ENCODE measurements at regions not wholly inside any gene's neighbourhood (a gene's known extent, or its start where the extent isn't known, plus 50 kb on each side); places are given as distances from the start of the nearest gene placed in this dataset.
A peak's percentile ranks its signal among the peaks of the same experiment; 100 is the strongest.

- Histone ChIP-seq H3K4me2 (ENCODE audit: low read length) (no peak overlapping the region), H3K18ac (ENCODE audit: low read length) (no peak overlapping the region), H3K27ac (ENCODE audit: low read depth, low read length) (no peak overlapping the region), H4K8ac (ENCODE audit: low read depth, low read length) (no peak overlapping the region), H3K27me3 (ENCODE audit: insufficient read depth, low read length) (no peaks in the 10 kb centered on the region), H3K4ac (ENCODE audit: low read depth, low read length) (no peak overlapping the region), H3K79me2 (ENCODE audit: control insufficient read depth, insufficient read depth, low read length, poor library complexity) (peaks cover 9% of the 10 kb centered on the region), H3K14ac (ENCODE audit: low read length) (no peak overlapping the region), H2BK12ac (ENCODE audit: low read length) (peak overlapping the region; percentile 12), H3K79me1 (ENCODE audit: low read length) (peaks cover 49% of the 10 kb centered on the region), H2AK5ac (ENCODE audit: low read length) (no peak overlapping the region), H3K23ac (ENCODE audit: low read length) (no peak overlapping the region), H2BK5ac (ENCODE audit: low read depth, low read length, poor library complexity) (no peak overlapping the region), H3K9ac (ENCODE audit: low read length) (no peak overlapping the region), H3K4me1 (ENCODE audit: control insufficient read depth in 1 of 2, insufficient read depth in 2 of 2, low read length in 2 of 2) (peaks cover 27 to 38% of the 10 kb centered on the region in 2 experiments), H2AFZ (ENCODE audit: insufficient read depth, low read length, poor library complexity) (no peak overlapping the region), H4K91ac (ENCODE audit: low read depth, low read length) (peak overlapping the region; percentile 76), H4K12ac (ENCODE audit: low read depth, low read length) (no peak overlapping the region), H2BK120ac (ENCODE audit: insufficient read depth, low read length, poor library complexity) (no peak overlapping the region), H3K9me3 (ENCODE audit: insufficient read depth, low read depth, low read length) (no peaks in the 10 kb centered on the region), H3K36me3 (ENCODE audit: control insufficient read depth in 1 of 2, insufficient read depth in 2 of 2, low read length in 2 of 2) (no peaks in the 10 kb centered on the region), H3K4me3 (ENCODE audit: low read depth, low read length) (no peak overlapping the region)
- DNase-seq = no peak
- no CpG with 5 or more reads among the region's 8 CpGs for WGBS (ENCODE audit: extremely low coverage, insufficient coverage, insufficient read length)
Measured at GRCh38 chr1:115183721-115184259, 94.5 kb upstream of the TSPAN2 start.

DNA sequence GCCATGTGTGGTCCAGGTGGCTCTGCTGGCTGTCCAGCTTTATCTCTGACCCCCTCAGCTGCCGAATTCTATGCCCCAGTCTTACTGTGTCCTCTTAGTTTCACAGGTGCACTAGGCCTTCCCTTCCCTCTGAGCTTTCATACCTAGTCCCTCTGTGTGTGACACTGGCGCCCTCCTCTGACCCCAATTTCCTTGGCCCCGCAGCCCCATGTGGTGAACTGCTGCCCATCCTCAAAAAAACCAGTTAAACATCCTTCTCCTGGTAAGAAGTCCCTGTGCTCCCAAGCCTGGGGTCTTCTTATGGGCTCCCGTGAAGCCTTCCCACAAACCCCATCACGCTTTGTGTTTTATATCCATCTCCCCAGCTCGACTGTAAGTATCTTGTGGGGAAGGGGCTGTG lies 93.9 kb upstream of the TSPAN2 start:
- WGBS (ENCODE audit: extremely low coverage, insufficient coverage, insufficient read length) = no CpG with 5 or more reads among the region's 6 CpGs
- Histone ChIP-seq H3K9me3 (ENCODE audit: insufficient read depth, low read depth, low read length) (no peaks in the 10 kb centered on the region), H3K18ac (ENCODE audit: low read length) (no peak overlapping the region)

DNA sequence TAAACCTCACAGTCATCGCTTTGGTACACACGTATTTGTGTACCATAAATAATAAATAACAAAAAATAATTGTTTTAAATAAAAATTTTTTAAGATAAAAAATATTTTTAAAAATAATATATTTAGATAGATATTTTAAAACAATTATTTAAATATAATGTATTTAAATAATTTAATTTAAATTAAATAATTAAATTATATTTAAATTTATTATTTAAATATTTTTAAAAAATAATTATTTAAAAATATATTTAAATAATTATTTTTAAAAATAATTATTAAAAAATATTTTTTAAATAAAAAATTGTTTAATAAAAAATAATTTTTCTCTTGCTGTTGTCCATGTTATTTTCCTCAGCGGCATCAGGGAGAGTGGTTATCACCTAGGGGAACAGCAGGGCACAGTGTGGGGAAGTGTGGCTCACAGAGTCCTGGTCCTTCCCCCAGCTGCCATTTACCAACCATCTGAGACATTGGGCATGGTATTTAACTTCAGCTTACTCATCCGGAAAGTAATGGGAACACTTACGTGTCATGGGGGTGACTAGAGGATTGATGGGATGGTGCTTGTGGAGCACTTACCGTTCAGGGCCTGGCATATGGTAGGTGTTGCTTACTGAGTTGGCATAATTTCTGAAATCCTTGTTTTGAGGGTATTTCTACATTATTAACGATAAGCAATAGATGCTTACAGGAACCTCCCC lies 92.9 kb upstream of the TSPAN2 start:
- H3K9me3 ChIP-seq (ENCODE audit: insufficient read depth, low read depth, low read length) = no peaks in the 10 kb centered on the region
- H3K79me2 ChIP-seq (ENCODE audit: control insufficient read depth, insufficient read depth, low read length, poor library complexity) = peaks cover 9% of the 10 kb centered on the region
- H2BK120ac ChIP-seq (ENCODE audit: insufficient read depth, low read length, poor library complexity) = peak overlapping the region; percentile 61
- H3K4ac ChIP-seq (ENCODE audit: low read depth, low read length) = peak overlapping the region; percentile 64
- H2BK12ac ChIP-seq (ENCODE audit: low read length) = peak overlapping the region; percentile 92
- no CpG with 5 or more reads among the region's 7 CpGs for WGBS (ENCODE audit: extremely low coverage, insufficient coverage, insufficient read length)
- no peak overlapping the region for H4K12ac ChIP-seq (ENCODE audit: low read depth, low read length)
- peaks cover 46% of the 10 kb centered on the region for H3K79me1 ChIP-seq (ENCODE audit: low read length)
- H3K14ac ChIP-seq (ENCODE audit: low read length) = peak overlapping the region; percentile 84
- H4K91ac ChIP-seq (ENCODE audit: low read depth, low read length) = peak overlapping the region; percentile 75
- no peak overlapping the region for H3K9ac ChIP-seq (ENCODE audit: low read length)
- H4K8ac ChIP-seq (ENCODE audit: low read depth, low read length) = peak overlapping the region; percentile 48
- no peak overlapping the region for H3K4me2 ChIP-seq (ENCODE audit: low read length)
- H3K36me3 ChIP-seq (ENCODE audit: control insufficient read depth in 1 of 2, insufficient read depth in 2 of 2, low read length in 2 of 2) = no peaks in the 10 kb centered on the region
- H3K27ac ChIP-seq (ENCODE audit: low read depth, low read length) = no peak overlapping the region
- no peak overlapping the region for H3K4me3 ChIP-seq (ENCODE audit: low read depth, low read length)
- no peak overlapping the region for H2AFZ ChIP-seq (ENCODE audit: insufficient read depth, low read length, poor library complexity)
- DNase-seq = no peak
- H2AK5ac ChIP-seq (ENCODE audit: low read length) = peak overlapping the region; percentile 83
- H3K23ac ChIP-seq (ENCODE audit: low read length) = no peak overlapping the region
- H3K18ac ChIP-seq (ENCODE audit: low read length) = peak overlapping the region; percentile 14
- peaks cover 24 to 39% of the 10 kb centered on the region in 2 experiments for H3K4me1 ChIP-seq (ENCODE audit: control insufficient read depth in 1 of 2, insufficient read depth in 2 of 2, low read length in 2 of 2)
- H2BK5ac ChIP-seq (ENCODE audit: low read depth, low read length, poor library complexity) = no peak overlapping the region
- no peaks in the 10 kb centered on the region for H3K27me3 ChIP-seq (ENCODE audit: insufficient read depth, low read length)

More for the DNA sequence above, 93.9 kb upstream of the TSPAN2 start:
- Histone ChIP-seq H4K91ac (ENCODE audit: low read depth, low read length) (peak overlapping the region; percentile 25), H3K4me2 (ENCODE audit: low read length) (no peak overlapping the region), H4K8ac (ENCODE audit: low read depth, low read length) (no peak overlapping the region), H3K4ac (ENCODE audit: low read depth, low read length) (no peak overlapping the region), H4K12ac (ENCODE audit: low read depth, low read length) (no peak overlapping the region), H2BK12ac (ENCODE audit: low read length) (peak overlapping the region; percentile 93), H3K4me1 (ENCODE audit: control insufficient read depth in 1 of 2, insufficient read depth in 2 of 2, low read length in 2 of 2) (peaks cover 24 to 39% of the 10 kb centered on the region in 2 experiments), H3K79me2 (ENCODE audit: control insufficient read depth, insufficient read depth, low read length, poor library complexity) (peaks cover 11% of the 10 kb centered on the region), H2AK5ac (ENCODE audit: low read length) (peak overlapping the region; percentile 23), H2BK5ac (ENCODE audit: low read depth, low read length, poor library complexity) (no peak overlapping the region), H3K9ac (ENCODE audit: low read length) (no peak overlapping the region), H3K23ac (ENCODE audit: low read length) (no peak overlapping the region), H3K27ac (ENCODE audit: low read depth, low read length) (no peak overlapping the region), H2BK120ac (ENCODE audit: insufficient read depth, low read length, poor library complexity) (no peak overlapping the region), H2AFZ (ENCODE audit: insufficient read depth, low read length, poor library complexity) (no peak overlapping the region), H3K79me1 (ENCODE audit: low read length) (peaks cover 50% of the 10 kb centered on the region), H3K36me3 (ENCODE audit: control insufficient read depth in 1 of 2, insufficient read depth in 2 of 2, low read length in 2 of 2) (no peaks in the 10 kb centered on the region), H3K14ac (ENCODE audit: low read length) (peak overlapping the region; percentile 0), H3K27me3 (ENCODE audit: insufficient read depth, low read length) (no peaks in the 10 kb centered on the region), H3K4me3 (ENCODE audit: low read depth, low read length) (no peak overlapping the region)
- DNase-seq = no peak

GRCh38 chr1:115181231-115181630 lies 91.9 kb upstream of the TSPAN2 start:
- no peak overlapping the region for H4K12ac ChIP-seq (ENCODE audit: low read depth, low read length)
- H3K9ac ChIP-seq (ENCODE audit: low read length) = no peak overlapping the region
- no peak overlapping the region for H3K18ac ChIP-seq (ENCODE audit: low read length)
- no peak for DNase-seq
- H3K27ac ChIP-seq (ENCODE audit: low read depth, low read length) = no peak overlapping the region
- H3K9me3 ChIP-seq (ENCODE audit: insufficient read depth, low read depth, low read length) = no peaks in the 10 kb centered on the region
- no peak overlapping the region for H2BK5ac ChIP-seq (ENCODE audit: low read depth, low read length, poor library complexity)
- peaks cover 9% of the 10 kb centered on the region for H3K79me2 ChIP-seq (ENCODE audit: control insufficient read depth, insufficient read depth, low read length, poor library complexity)
- peak overlapping the region; percentile 95 for H4K91ac ChIP-seq (ENCODE audit: low read depth, low read length)
- no peak overlapping the region for H3K4me3 ChIP-seq (ENCODE audit: low read depth, low read length)
- H3K4ac ChIP-seq (ENCODE audit: low read depth, low read length) = no peak overlapping the region
- H3K4me2 ChIP-seq (ENCODE audit: low read length) = no peak overlapping the region
- H3K36me3 ChIP-seq (ENCODE audit: control insufficient read depth in 1 of 2, insufficient read depth in 2 of 2, low read length in 2 of 2) = no peaks in the 10 kb centered on the region
- H2AK5ac ChIP-seq (ENCODE audit: low read length) = no peak overlapping the region
- peak overlapping the region; percentile 61 for H2BK120ac ChIP-seq (ENCODE audit: insufficient read depth, low read length, poor library complexity)
- H4K8ac ChIP-seq (ENCODE audit: low read depth, low read length) = no peak overlapping the region
- no CpG with 5 or more reads among the region's 4 CpGs for whole genome bisulfite sequencing (ENCODE audit: extremely low coverage, insufficient coverage, insufficient read length)
- peaks cover 24 to 39% of the 10 kb centered on the region in 2 experiments for H3K4me1 ChIP-seq (ENCODE audit: control insufficient read depth in 1 of 2, insufficient read depth in 2 of 2, low read length in 2 of 2)
- no peaks in the 10 kb centered on the region for H3K27me3 ChIP-seq (ENCODE audit: insufficient read depth, low read length)
- H3K79me1 ChIP-seq (ENCODE audit: low read length) = peaks cover 41% of the 10 kb centered on the region
- H3K23ac ChIP-seq (ENCODE audit: low read length) = no peak overlapping the region
- H3K14ac ChIP-seq (ENCODE audit: low read length) = no peak overlapping the region
- no peak overlapping the region for H2BK12ac ChIP-seq (ENCODE audit: low read length)
- no peak overlapping the region for H2AFZ ChIP-seq (ENCODE audit: insufficient read depth, low read length, poor library complexity)
